NOMO-1 treated with DMSO at 0.1 percent for 48 hours (cell line): ENCODE measurements at regions not wholly inside any gene's neighbourhood (a gene's known extent, or its start where the extent isn't known, plus 50 kb on each side); places are given as distances from the start of the nearest gene placed in this dataset.
"Not testable (repeated sequence)": the region's sequence is repeated elsewhere in the genome, so short reads cannot be mapped to it uniquely, and the experiment has no call there.

Experiments used
- DNase-seq: peaks from one replicate; lab custom pipeline; 2025; ENCODE audit not compliant: unreplicated experiment; lab: John Stamatoyannopoulos, UW

GRCh38 chr9:80792726-80793125 lies 896.6 kb downstream of the TLE1 start:
- DNase-seq = no peak

GRCh38 chr9:80791836-80792235 lies 897.5 kb downstream of the TLE1 start:
- no peak for DNase-seq

GRCh38 chr9:80790764-80791163 lies 898.6 kb downstream of the TLE1 start:
- no peak for DNase-seq

GRCh38 chr9:80789831-80790230 lies 899.5 kb downstream of the TLE1 start:
- DNase-seq = no peak

GRCh38 chr9:80787636-80788035 lies 901.7 kb downstream of the TLE1 start:
- no peak for DNase-seq

- DNase-seq = no peak
These were observed 904.7 kb downstream of the TLE1 start for GRCh38 chr9:80784647-80785046.

- DNase-seq = no peak
These were observed 913.4 kb downstream of the TLE1 start for GRCh38 chr9:80775971-80776370.

GRCh38 chr9:80775530-80775929 lies 913.8 kb downstream of the TLE1 start:
- DNase-seq = no peak

- DNase-seq = no peak
These were observed 917.6 kb downstream of the TLE1 start for GRCh38 chr9:80771555-80772347.

- DNase-seq = no peak
These were observed 925.8 kb downstream of the TLE1 start for GRCh38 chr9:80763536-80763935.

GRCh38 chr9:80755586-80755985 lies 933.8 kb downstream of the TLE1 start:
- no peak for DNase-seq

GRCh38 chr9:80747056-80747455 lies 942.3 kb downstream of the TLE1 start:
- not testable (repeated sequence) for DNase-seq

- no peak for DNase-seq
These were observed 956.8 kb downstream of the TLE1 start for GRCh38 chr9:80732506-80732905.

GRCh38 chr9:80720579-80720978 lies 968.8 kb downstream of the TLE1 start:
- DNase-seq = no peak

GRCh38 chr9:80707120-80707519 lies 982.2 kb downstream of the TLE1 start:
- DNase-seq = no peak

- DNase-seq = no peak
These were observed 988.3 kb downstream of the TLE1 start for GRCh38 chr9:80701061-80701460.

- no peak for DNase-seq
These were observed 989.8 kb downstream of the TLE1 start for GRCh38 chr9:80699511-80699998.

GRCh38 chr9:80698725-80699410 lies 990.5 kb downstream of the TLE1 start:
- DNase-seq = no peak

- no peak for DNase-seq
These were observed 996.6 kb downstream of the TLE1 start for GRCh38 chr9:80692751-80693150.

- no peak for DNase-seq
These were observed 998.1 kb downstream of the TLE1 start for GRCh38 chr9:80691229-80691628.

- DNase-seq = peak; percentile 1
These were observed 998.9 kb downstream of the TLE1 start for GRCh38 chr9:80690349-80690939.

GRCh38 chr9:80679916-80680315 lies 1009.4 kb downstream of the TLE1 start:
- no peak for DNase-seq
